GM13976 (cell line): ENCODE measurements at regions not wholly inside any gene's neighbourhood (a gene's known extent, or its start where the extent isn't known, plus 50 kb on each side); places are given as distances from the start of the nearest gene placed in this dataset.

Experiments
- DNase-seq: peaks from one replicate; pipeline ENCODE4 v3.0.0; 2012; ENCODE audit warnings: low spot score
- CTCF ChIP-seq: IDR thresholded peaks from 2 replicates; pipeline ENCODE4 v1.5.1; 2012; ENCODE audit warnings: borderline replicate concordance, mild to moderate bottlenecking; ENCODE audit not compliant: insufficient read depth; ENCODE audit errors: extremely low read depth, missing control alignments, control extremely low read depth
- in situ Hi-C: fragments of 300-500 bp; cut with MboI; formaldehyde crosslinking; loops from one replicate; pipeline ENCODE4 v1.12.0; 2022; ENCODE audit warnings: low sequenced_read_pairs, mixed read lengths, inconsistent platforms; ENCODE audit not compliant: unreplicated experiment

DNA sequence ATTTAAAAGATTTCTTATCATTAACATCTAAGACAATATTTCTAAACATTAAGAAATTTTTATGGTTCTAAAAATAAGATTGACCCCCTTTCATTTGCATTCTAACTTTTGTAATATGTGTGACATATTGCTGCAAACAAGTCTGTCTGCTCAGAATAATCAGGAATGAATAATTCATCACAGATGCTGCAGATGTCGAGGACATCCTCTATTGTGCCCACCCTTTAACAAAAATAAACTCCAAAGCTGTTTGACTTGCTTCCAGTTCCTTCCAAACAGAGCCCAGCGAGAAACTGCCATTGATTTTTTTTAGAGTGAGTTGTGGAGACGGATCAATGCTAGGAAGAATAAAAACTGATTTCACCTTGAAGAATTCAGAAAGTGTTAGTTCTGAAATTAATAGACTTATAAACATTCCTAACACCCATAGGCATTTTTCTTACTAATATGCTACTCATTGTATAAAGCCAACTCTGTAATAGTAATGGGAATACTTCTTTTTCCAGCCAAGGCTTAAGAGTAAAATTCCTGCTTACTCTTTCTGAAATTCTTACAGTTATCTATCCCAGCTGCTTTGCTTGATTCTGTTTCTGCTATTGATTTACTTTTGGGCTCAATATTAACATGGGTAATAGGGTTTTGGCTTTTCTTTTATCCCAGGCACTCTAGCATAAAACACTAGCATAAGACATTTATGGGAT, 244.8 kb upstream of the FAM83B start:
- in situ Hi-C loops: no loop called here
- no peak for DNase-seq

DNA sequence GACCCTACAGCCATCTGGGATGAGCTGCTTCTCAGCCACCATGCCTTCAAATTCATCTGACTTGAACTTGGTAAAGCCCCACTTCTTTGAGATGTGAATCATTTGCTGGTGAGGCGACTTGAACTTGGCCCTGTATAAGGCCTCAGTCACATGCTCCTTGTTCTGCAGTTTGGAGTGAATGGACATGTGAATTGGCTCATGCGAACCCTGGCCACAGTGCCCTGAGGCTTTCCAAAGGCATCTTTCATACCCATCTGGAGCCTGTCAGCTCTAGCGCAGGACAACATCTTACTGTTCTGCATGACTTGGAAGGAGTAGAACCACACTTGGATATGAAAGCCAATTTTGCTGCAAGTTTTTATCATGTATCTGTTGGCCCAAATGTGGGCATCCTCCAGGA, 244.0 kb upstream of the FAM83B start:
- in situ Hi-C loops: no loop called here

More for the DNA sequence above, 244.8 kb upstream of the FAM83B start:
- TF ChIP-seq CTCF: no peak

GRCh38 chr6:54609981-54610380, 236.6 kb upstream of the FAM83B start:
- in situ Hi-C loops: no loop called here
- no peak for TF ChIP-seq CTCF
- DNase-seq: no peak

More for the DNA sequence above, 244.0 kb upstream of the FAM83B start:
- TF ChIP-seq CTCF: no peak
- DNase-seq: no peak

DNA sequence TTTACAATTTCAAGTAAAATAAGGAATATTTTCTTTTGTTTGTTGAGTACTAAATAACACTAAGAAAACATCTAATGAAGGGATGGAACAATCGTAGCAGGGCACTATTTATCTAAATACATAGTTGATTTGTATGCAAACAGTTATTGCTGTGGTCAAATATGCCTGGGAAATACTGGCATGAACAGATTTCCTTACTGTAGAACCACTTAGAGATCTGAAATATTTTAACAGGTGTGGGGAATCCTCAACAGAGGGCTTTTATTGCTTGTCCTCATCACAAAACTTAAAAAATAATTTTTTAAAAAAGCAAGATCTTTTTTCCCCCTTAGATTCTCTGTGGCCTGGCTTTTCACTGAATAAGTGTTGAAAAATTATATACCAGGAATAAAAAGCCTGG, 233.0 kb upstream of the FAM83B start:
- TF ChIP-seq CTCF: no peak
- DNase-seq: no peak
- in situ Hi-C loops: no loop called here

GRCh38 chr6:54614499-54615195, 231.9 kb upstream of the FAM83B start:
- TF ChIP-seq CTCF: no peak
- in situ Hi-C loops: no loop called here
- DNase-seq: no peak

GRCh38 chr6:54617730-54618129, 228.8 kb upstream of the FAM83B start:
- TF ChIP-seq CTCF: no peak
- in situ Hi-C loops: no loop called here
- no peak for DNase-seq

GRCh38 chr6:54618572-54618971, 228.0 kb upstream of the FAM83B start:
- no peak for DNase-seq
- TF ChIP-seq CTCF: no peak
- in situ Hi-C loops: no loop called here
